ENCODE measurements at regions not wholly inside any gene's neighbourhood (a gene's known extent, or its start where the extent isn't known, plus 50 kb on each side); places are given as distances from the start of the nearest gene placed in this dataset.

- TF ChIP-seq, protein P1, sequence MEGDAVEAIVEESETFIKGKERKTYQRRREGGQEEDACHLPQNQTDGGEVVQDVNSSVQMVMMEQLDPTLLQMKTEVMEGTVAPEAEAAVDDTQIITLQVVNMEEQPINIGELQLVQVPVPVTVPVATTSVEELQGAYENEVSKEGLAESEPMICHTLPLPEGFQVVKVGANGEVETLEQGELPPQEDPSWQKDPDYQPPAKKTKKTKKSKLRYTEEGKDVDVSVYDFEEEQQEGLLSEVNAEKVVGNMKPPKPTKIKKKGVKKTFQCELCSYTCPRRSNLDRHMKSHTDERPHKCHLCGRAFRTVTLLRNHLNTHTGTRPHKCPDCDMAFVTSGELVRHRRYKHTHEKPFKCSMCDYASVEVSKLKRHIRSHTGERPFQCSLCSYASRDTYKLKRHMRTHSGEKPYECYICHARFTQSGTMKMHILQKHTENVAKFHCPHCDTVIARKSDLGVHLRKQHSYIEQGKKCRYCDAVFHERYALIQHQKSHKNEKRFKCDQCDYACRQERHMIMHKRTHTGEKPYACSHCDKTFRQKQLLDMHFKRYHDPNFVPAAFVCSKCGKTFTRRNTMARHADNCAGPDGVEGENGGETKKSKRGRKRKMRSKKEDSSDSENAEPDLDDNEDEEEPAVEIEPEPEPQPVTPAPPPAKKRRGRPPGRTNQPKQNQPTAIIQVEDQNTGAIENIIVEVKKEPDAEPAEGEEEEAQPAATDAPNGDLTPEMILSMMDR (IDR thresholded peaks at IDR 0.05) = no peak
- TF ChIP-seq POLR2A (IDR thresholded peaks at IDR 0.05) (no peak), EP300 (IDR thresholded peaks at IDR 0.05) (no peak), POLR2AphosphoS5 (IDR thresholded peaks at IDR 0.05) (no peak)
Measured at GRCh38 chr2:12396699-12397098, 320.0 kb upstream of the TRIB2 start.
